Thyroid gland (tissue), 4 donors: ENCODE measurements at regions not wholly inside any gene's neighbourhood (a gene's known extent, or its start where the extent isn't known, plus 50 kb on each side); places are given as distances from the start of the nearest gene placed in this dataset.
"Not testable (repeated sequence)": the region's sequence is repeated elsewhere in the genome, so short reads cannot be mapped to it uniquely, and the experiment has no call there.

Experiments used
- CTCF ChIP-seq, 6 experiments: fragments of 200-600 bp in 3 of 6; fragments of 450-650 bp in 3 of 6; sonication (generic) in 3 of 6; IDR thresholded peaks; one replicate each; pipeline ENCODE4 v1.5.1; 2016 to 2019; ENCODE audit warnings: antibody characterized with exemption in 6 of 6, mild to moderate bottlenecking in 2 of 6, inconsistent platforms in 1 of 6, moderate library complexity in 1 of 6
- POLR2A ChIP-seq, 2 donors: fragments of 450-650 bp; IDR thresholded peaks; one replicate each; pipeline ENCODE4 v1.6.1; 2017; ENCODE audit warnings: antibody characterized with exemption in 2 of 2, mild to moderate bottlenecking in 2 of 2, moderate library complexity in 1 of 2

GRCh38 chr4:9683174-9683573 is 98.3 kb upstream of the DRD5 start:
- TF ChIP-seq CTCF, POLR2A (IDR thresholded peaks at IDR 0.05): not testable (repeated sequence)
